Stromal cell of bone marrow (primary cell): ENCODE measurements at regions not wholly inside any gene's neighbourhood (a gene's known extent, or its start where the extent isn't known, plus 50 kb on each side); places are given as distances from the start of the nearest gene placed in this dataset.

ENCODE experiments used
- DNase-seq: peaks from one replicate; pipeline ENCODE4 v3.0.0-alpha.2; 2012; ENCODE audit warnings: low read depth

- DNase-seq = no peak
These were observed 50.4 kb upstream of the GRIP2 start for GRCh38 chr3:14590569-14590968.

GRCh38 chr3:14592390-14592789, 52.2 kb upstream of the GRIP2 start:
- DNase-seq = no peak

- DNase-seq = no peak
These were observed 52.7 kb upstream of the GRIP2 start for GRCh38 chr3:14592836-14593235.

GRCh38 chr3:14594234-14594633, 54.1 kb upstream of the GRIP2 start:
- DNase-seq = no peak

- no peak for DNase-seq
These were observed 55.4 kb upstream of the GRIP2 start for GRCh38 chr3:14595561-14595960.

GRCh38 chr3:14597266-14597665, 54.3 kb upstream of the CCDC174 start:
- no peak for DNase-seq

GRCh38 chr3:14598143-14598569, 53.4 kb upstream of the CCDC174 start:
- DNase-seq = peak; percentile 8

GRCh38 chr3:14599488-14599887, 52.1 kb upstream of the CCDC174 start:
- DNase-seq = no peak

GRCh38 chr3:14600075-14600474, 51.5 kb upstream of the CCDC174 start:
- DNase-seq = no peak

GRCh38 chr3:14600856-14601610, 50.5 kb upstream of the CCDC174 start:
- DNase-seq = no peak

GRCh38 chr3:14601692-14602005, 49.9 kb upstream of the CCDC174 start:
- DNase-seq = no peak
